IPS-18c (cell line): ENCODE measurements at regions not wholly inside any gene's neighbourhood (a gene's known extent, or its start where the extent isn't known, plus 50 kb on each side); places are given as distances from the start of the nearest gene placed in this dataset.
"Not testable (repeated sequence)": the region's sequence is repeated elsewhere in the genome, so short reads cannot be mapped to it uniquely, and the experiment has no call there.

Experiments
- H3K4me3 ChIP-seq: 2 replicates; pipeline ENCODE4 v1.7.0; 2013; ENCODE audit warnings: low read depth, mild to moderate bottlenecking, low read length, moderate library complexity; ENCODE audit not compliant: insufficient read depth
- H3K9me3 ChIP-seq: one replicate; pipeline ENCODE4 v1.6.1; 2013; ENCODE audit warnings: mild to moderate bottlenecking, low read length, moderate library complexity; ENCODE audit not compliant: control insufficient read depth, insufficient read depth

DNA sequence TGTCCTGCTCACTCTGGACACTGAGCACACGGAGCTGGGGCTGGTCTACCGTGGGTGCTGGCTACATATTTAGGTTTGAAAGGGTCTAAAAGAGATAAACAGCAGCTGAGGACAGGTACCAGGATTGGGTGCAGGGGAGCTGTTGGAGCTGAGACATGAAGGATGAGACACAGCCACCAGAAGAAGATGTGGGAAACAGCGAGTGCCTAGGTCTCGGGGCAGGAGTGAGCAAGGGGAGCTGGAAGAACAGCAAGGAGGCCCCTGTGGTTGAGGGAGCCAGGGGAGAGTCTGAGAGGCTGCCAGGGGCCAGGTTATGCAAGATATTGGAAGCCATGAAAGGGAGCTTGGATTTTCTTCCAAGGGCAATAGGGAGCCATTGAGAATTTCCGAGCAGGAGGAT lies 434.0 kb upstream of the SULF2 start:
- Histone ChIP-seq H3K4me3 (no peak overlapping the region), H3K9me3 (peaks cover 2% of the 10 kb centered on the region)

GRCh38 chr20:48217190-48217589 lies 431.9 kb upstream of the SULF2 start:
- Histone ChIP-seq H3K9me3 (no peaks in the 10 kb centered on the region), H3K4me3 (no peak overlapping the region)

DNA sequence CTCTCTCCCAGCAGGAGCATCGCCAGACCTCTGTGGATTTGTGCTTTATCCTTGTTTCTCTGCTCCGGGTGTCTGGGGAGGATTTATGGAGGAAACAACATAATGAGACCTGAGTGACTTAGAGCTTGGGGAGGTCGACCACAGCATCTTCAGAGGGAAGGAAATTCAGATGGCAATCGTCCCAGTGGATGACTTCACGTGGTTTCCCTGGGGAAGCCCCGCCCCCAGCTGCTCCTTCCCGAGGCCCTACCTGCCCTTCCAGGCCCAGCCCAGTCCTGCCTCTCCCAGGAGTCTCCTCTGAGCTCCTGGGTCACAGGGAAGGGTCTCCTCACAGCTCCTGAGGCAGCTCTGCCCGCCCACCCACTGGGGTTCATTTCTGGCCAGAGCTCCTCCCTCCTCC lies 430.3 kb upstream of the SULF2 start:
- Histone ChIP-seq H3K4me3 (no peak overlapping the region), H3K9me3 (no peaks in the 10 kb centered on the region)

DNA sequence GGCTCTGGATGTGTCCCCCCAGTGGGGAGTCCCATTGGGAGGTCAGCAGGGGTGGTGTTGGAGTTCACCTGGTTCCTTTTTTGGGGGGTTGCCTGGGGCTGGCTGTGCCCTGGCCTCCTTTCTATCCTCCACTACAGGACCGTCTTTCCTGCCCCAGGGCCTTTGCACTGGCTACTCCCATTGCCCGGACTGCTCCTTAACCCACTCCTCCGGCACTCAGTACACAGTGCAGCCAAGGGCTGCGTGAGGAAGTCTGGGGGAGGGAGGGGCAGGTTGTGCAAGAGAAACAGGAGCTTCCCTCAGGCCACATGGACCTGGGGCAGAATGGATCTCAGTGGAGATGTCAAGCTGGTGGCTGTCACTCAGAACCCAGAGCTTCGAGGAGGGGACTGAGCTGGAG lies 429.3 kb upstream of the SULF2 start:
- Histone ChIP-seq H3K9me3 (no peaks in the 10 kb centered on the region), H3K4me3 (no peak overlapping the region)

- H3K4me3 ChIP-seq, H3K9me3 ChIP-seq: not testable (repeated sequence)
These were observed 428.4 kb upstream of the SULF2 start for GRCh38 chr20:48213635-48214034.

- Histone ChIP-seq H3K4me3 (no peak overlapping the region), H3K9me3 (no peaks in the 10 kb centered on the region)
These were observed 427.7 kb upstream of the SULF2 start for GRCh38 chr20:48212806-48213509.

DNA sequence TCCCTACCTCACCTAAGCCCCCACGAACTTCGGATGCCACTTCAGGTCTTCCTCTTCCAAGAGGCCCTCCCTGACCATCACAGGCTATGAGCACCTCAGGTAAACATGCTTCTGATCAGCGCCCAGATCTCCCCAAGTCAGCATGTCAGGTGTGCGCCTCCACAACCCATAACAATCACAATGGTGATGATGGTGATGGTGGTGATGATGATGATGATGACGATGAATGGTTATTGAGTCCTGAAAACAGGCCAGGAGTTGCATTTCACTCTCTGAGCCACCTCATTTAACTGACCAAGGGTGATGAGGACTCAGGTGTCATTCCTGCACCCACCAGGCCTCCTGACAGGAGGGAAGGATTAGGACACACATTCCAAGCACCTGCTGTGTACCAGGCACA lies 426.6 kb upstream of the SULF2 start:
- no peaks in the 10 kb centered on the region for H3K9me3 ChIP-seq
- H3K4me3 ChIP-seq, result no peak overlapping the region

GRCh38 chr20:48211238-48211637 lies 426.0 kb upstream of the SULF2 start:
- no peaks in the 10 kb centered on the region for H3K9me3 ChIP-seq
- no peak overlapping the region for H3K4me3 ChIP-seq

DNA sequence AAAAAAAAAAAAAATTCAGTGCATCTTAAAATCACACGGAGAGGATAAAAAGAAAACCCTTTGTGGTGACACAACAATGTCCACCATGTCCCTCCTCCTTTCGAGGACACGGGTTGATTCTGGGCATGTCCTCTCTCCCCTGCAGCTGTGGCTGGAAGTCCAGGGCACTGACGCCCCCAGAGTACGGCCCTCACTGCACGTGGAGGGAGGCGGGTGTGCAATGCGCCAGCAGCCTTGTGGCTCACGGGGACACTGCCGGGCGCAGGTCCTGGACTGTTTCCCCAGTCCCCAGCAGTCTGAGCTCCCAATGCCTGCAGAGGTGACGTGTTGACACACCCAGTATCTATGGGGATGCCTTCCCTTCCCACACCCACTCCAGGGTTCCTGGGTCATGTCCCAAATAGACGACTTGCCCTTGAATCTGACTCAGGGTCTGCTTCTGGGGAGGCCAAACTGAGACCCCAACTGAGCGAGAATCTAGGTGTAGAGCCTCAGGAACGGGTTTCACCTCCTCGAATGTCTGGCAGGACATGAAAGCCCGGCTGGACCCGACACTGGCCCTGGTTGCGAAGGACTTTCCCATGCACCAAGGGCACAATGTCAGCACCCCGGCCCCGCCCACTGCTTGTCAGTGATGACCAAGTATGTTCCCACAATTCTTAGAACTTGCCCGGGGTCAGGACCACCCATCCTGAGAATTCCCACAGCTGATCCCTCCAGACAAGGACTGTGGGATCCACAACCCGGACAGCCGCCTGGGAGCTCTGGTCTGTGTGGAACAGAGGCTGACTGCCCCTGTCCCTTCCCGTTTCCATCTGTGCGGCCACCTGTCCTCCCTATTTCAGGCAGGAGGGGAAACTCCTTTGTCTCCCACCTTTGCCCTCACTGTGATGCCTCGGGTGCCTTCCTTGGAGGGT lies 425.1 kb upstream of the SULF2 start:
- Histone ChIP-seq H3K4me3 (no peak overlapping the region), H3K9me3 (no peaks in the 10 kb centered on the region)

DNA sequence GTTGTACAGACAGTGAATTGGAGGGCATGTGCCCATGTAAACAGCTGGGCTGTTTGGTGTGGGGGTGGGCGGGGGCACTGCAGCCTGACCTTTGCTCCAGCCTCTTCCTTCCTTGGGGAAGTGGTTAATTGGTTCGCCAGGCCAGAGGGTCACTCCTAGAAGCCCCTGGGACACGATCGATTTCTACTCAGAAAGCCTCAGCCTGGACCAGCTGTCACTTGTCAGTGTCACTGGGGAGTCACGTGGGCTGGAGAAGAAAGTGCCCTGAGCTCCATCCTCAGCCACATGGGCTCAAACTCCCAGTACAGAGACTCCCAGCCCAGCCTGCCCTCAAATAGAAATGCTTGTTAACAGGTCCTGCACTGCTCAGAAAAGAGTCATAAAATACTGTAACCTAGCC lies 423.8 kb upstream of the SULF2 start:
- no peak overlapping the region for H3K4me3 ChIP-seq
- no peaks in the 10 kb centered on the region for H3K9me3 ChIP-seq

GRCh38 chr20:48208176-48208575 lies 422.9 kb upstream of the SULF2 start:
- no peak overlapping the region for H3K4me3 ChIP-seq
- no peaks in the 10 kb centered on the region for H3K9me3 ChIP-seq

DNA sequence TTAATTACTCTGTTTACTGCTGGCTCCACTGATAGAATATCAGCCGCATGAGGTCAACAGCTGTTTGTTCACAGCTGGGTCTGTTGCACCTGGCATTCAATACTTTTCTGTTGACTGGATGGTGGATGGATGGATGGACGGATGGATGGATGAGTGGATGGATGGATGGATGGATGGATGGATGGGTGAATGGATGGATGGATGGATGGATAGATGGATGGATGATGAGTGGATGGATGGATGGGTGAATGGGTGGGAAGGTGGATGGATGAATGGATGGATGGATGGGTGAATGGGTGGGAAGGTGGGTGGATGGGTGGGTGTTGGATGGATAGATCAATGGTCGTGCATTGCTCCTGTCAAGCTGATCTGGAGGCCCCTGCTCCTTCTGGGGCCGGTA lies 422.2 kb upstream of the SULF2 start:
- Histone ChIP-seq H3K9me3 (no peaks in the 10 kb centered on the region), H3K4me3 (no peak overlapping the region)

DNA sequence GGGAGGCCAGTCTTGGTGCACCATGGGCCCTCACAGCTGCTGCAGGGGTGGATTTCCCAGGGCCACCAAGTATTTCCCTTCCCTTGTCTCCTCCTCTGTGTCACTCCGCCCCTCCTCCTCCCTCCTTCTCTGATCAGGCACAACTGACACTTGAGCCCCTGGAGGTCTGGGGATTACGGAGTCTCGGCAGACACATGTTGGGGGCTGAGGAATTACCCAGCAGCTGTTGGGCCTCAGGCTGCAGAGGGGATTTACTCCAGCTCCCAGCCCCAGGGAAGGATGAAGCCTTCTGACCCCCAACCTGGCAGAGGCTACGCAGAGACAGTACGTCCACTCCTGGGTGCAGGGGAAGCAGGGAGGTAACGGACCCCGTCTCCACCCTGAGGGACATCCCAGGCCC lies 420.5 kb upstream of the SULF2 start:
- Histone ChIP-seq H3K4me3 (no peak overlapping the region), H3K9me3 (no peaks in the 10 kb centered on the region)

DNA sequence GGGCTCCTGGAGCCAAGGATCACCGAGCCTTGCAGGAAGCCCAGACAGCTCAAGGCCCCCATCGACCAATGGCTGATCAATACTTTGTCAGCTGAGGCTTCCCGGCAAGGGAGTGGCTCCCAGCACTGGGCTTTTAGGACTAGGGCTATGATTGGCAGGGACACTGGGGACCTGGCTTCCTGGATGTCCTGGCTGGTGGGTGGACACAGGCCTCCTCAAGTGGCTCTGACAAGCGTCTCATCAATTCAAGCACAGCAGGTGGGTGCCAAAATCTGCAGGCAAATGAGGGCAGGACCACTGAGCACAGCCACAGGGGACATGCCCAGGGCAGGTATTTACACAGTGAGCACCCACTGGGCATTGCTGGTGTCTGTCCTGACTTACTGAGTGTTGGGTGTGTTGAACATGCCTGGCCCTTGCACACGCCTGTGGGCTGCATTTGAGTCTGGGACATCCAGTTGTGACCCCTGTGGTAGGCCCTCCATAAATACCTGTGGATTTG lies 420.1 kb upstream of the SULF2 start:
- Histone ChIP-seq H3K4me3 (no peak overlapping the region), H3K9me3 (no peaks in the 10 kb centered on the region)

- Histone ChIP-seq H3K4me3 (no peak overlapping the region), H3K9me3 (no peaks in the 10 kb centered on the region)
These were observed 419.2 kb upstream of the SULF2 start for GRCh38 chr20:48204499-48204898.

GRCh38 chr20:48203252-48203651 lies 418.0 kb upstream of the SULF2 start:
- no peaks in the 10 kb centered on the region for H3K9me3 ChIP-seq
- H3K4me3 ChIP-seq, result no peak overlapping the region

- no peaks in the 10 kb centered on the region for H3K9me3 ChIP-seq
- H3K4me3 ChIP-seq, result no peak overlapping the region
These were observed 417.2 kb upstream of the SULF2 start for GRCh38 chr20:48202334-48203113.

DNA sequence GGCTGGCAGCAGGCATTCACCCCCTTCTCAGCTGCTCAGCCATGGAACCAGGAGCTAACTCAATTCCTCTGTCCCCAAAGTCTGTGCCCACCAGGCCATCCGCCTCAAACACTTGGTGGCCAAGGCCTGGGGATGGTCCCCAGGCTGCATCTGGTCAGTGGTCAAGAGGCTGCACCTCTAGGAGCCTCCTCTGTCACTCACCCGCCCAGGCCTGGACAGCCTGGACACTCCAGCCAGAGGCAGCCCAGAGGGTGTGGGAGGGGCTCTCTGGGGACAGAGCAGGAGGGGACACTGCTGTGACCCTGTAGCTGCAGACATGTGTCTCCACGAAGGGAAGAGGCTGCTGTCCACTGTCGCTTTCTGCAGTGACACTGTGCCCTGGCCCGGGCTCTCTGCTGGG lies 416.6 kb upstream of the SULF2 start:
- Histone ChIP-seq H3K4me3 (no peak overlapping the region), H3K9me3 (no peaks in the 10 kb centered on the region)
